Kidney glomerular epithelial cell (primary cell): ENCODE measurements at regions not wholly inside any gene's neighbourhood (a gene's known extent, or its start where the extent isn't known, plus 50 kb on each side); places are given as distances from the start of the nearest gene placed in this dataset.

Source experiments
- DNase-seq: peaks from one replicate; lab custom pipeline; 2025; lab: John Stamatoyannopoulos, UW

DNA sequence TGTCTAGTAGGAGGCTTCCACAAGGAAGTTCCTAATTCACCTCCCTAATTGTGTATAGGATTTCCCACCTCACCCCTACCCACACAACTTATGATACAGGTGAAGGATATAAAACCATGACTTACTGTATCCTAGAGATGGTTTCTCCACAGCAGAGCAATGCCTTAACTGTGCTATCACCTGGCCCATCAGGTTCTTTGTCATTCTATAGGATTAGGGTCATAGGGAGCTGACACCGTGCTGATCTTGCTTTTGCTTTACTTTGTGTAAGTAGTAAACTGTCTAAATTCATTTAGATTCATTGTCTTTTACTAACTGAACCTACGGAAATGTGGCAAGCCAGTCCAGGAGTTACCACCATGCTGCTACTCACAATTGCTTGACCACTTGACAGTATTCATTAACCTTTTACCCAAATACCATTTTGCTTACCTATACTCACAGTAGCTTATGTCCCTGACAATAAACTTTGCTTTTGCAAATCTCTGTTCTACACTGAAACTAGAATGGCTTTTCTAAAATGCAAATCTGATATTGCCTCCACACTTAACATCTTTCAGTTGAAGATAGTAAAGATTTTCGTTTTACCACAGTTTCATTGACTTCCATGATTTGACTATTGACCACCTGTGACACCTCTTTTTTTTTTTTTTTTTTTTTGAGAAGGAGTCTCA, 147.6 kb downstream of the IFI44 start:
- DNase-seq: no peak

DNA sequence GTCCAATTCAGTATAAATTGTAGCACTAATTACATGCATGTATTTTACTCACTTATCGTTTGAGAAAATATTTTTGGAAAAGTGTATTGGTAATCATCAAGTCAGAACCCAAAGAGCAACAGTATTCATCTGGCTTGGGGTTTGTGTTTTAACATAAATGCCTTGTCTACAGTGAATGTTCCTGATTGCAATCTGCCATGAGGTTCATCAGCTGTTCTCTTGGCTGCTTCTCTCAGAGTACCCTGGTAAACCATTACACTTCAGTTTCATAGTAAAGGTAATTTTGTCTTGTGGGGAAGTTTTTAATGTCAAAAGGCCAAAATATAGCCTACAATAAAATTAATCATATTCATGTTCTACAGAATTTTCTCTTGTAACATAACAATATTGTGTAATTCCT, 150.3 kb downstream of the IFI44 start:
- no peak for DNase-seq

DNA sequence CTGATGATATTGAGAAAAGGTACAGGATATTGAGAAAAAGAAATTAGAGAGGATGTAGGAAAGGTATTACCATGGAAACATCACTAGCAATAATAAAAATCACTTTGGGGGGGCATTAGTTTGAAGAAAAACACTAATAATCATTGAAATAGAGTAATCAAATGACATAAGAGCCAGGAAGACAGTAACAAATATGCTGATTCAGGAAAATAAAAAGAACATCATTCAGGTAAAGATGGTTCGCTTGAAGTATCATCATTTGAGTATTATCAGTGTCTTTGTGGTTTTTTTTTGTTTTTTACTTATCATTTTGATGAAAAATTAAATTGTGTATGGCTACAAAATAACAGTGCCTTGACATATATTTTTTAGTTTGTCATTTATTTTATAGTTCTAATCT, 164.5 kb downstream of the IFI44 start:
- DNase-seq: no peak

DNA sequence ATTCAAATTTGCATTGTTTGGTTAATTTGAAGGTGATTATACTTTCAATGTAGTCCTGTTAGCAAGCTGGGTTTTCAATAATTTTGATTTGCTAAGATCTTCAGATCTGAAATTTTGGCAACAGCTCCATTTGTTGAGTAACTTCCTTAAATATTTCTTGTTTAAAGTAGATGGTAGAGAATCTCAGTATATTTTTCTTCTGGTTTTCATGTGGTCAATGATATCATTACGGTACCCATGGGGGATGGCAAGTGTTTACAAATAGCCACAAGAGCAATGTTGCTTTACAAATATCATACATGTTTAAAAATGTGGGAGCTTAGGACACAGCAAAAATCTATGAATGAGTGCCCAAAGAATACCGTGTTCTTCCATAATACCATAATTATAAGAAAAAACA, 175.9 kb downstream of the IFI44 start:
- no peak for DNase-seq

DNA sequence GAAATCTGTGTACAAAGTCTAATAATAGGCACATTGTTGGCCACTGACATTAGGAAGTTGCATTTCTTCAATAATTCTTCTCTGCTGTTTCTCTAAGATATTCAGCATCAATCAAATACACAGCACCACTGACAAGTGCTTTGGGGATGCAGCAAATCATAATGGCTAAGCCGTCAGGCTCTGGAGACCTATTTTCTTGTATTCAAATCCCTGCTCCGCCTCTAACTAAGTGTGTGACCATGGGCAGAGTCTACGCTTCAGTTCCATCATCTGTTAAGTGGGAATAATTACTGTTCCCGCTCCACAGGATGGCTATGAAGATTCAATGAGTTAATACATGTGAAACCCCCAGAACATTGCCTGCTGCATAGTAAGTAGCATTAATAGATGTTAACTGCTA, 176.9 kb downstream of the ADGRL4 start:
- no peak for DNase-seq

DNA sequence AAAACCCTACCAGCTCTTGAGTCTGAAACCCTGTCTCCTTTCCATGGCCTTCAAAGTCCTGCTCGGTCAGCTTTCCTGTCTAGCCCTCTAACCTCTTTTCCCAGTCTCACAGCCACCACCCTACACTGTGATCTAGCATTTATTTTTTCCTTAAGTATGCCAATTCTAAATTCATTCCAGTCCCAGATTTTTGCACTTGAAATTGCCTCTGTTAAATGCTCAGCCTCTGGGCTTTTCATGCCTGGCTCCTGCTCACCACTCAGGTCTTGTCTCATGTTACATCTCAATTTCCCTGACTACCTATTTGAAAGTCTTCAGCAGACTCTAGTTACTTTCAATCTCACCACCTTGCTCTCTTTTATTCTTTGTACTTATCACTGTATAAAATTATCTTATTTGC, 176.2 kb downstream of the ADGRL4 start:
- no peak for DNase-seq

DNA sequence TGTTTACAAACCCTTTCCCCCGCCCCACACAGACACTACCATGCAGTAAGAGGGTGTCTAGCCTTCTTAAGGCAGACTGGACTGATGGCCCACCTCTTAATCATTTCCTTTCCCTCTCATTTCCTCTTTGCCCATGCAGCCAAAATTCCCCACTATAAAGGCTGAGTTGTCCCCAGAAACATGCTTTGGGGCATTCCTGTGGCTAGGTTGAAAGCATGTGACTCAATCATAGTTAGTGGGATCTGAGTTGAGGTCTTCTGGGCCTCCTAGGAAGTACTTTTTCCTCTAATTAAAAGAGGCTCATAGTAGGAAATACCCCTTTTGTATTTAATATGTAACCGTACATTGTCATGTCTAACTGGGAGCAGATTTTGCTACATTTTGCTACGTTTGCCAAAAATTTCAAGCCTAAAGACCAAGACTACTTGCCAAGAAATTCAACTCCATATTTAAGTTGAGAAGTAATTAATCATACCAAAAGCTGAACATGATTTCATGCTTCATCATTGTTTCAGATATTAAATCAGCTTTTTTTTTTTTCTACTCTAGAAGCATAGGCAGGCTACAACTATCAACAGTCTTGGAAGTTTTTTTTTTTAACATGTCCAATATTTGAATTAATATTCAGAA, 174.7 kb downstream of the ADGRL4 start:
- DNase-seq: peak; percentile 63

DNA sequence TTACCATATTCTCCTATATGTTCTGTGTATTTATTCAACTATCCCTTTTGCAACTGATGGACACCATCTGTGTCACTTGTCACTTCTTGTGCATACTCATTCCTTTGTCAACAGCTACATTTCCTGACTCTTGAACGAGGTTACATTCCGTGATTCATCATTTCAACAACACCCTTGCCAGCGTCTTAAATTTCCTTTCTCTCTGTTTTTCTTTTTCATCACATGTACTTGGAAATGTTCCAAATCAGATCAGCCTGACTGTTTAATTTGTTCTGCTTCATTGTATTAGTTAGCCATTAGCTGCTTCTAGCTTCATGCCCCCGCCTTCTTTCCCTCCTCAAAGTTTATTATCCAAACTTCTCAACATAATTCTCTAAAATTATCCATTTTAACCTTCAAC, 173.0 kb downstream of the ADGRL4 start:
- peak; percentile 95 for DNase-seq

DNA sequence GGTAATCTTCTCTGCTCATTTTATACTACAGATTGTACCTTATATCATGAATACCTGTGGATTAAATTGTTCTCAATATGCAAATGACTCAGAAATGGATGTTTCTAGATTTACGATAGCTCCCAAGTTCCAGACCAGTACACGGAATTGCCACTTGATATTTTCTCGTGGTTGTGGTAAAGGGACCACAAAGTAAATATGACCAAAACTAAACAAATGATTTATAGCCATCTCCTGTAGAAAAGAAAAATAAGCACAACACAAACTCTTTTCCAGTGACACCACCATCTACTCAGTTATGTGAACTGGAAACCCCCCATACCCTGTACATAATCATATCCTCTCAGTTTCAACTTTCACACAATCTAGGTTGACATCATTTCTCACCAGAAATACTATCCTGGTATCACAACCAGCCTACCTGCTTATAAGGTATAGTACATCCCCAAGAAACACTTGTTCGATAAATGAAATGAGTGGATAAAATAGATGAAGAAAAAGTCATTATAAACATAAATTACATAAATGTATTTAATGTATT, 172.3 kb downstream of the ADGRL4 start:
- DNase-seq: no peak

DNA sequence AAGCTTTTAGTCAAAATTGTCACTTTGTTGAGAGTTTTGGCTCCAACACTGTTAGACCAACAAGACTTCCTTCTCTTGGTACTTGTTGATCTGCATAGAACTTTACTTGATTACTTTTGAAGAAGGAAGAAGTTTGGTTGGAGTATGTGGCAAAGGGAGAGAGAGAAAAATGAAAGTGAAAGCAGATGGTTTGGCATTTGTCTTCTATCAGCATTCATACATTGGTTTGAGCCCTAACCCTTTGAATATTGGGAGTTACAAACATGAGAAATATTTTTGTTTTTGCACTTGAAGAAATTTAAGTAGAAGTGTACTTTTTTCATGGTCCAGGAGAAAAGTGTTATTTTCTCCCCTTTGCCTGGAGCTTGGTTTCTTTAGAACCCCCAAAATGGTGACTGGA, 169.8 kb downstream of the ADGRL4 start:
- DNase-seq: no peak

DNA sequence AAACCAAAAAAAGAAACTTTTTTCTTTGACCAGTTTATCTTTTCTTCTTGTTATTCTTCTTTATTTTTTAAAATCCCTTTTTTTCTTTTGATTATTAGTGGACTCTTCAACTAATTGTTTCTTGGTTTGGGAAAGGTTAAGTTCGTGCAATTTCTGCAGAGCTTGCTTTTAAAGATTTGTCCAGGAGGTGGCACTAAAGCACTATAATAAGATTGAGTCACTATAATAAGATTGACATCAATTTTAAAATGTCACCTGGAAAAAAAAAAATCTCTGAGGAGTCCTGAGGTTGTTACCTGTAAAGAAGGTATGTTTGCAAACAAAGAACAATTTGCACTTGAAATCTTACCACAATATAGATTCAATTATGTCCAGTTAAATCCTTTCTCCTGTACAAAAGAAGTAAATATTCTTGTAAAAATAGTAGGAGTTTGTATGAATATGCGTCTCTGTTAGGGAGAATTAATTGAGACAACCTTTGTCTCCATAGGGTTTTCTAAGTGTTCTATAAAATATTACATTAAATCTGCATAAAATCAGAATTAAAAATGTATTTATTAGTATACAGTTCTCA, 166.7 kb downstream of the ADGRL4 start:
- DNase-seq: peak; percentile 56
